DMS 273 (cell line): ENCODE measurements at regions not wholly inside any gene's neighbourhood (a gene's known extent, or its start where the extent isn't known, plus 50 kb on each side); places are given as distances from the start of the nearest gene placed in this dataset.

ENCODE experiments used
- DNase-seq: peaks from one replicate; lab custom pipeline; 2025; ENCODE audit not compliant: unreplicated experiment; lab: John Stamatoyannopoulos, UW

GRCh38 chr4:32128549-32128948 lies 1408.4 kb downstream of the PCDH7 start:
- no peak for DNase-seq

- DNase-seq, result no peak
Observed at GRCh38 chr4:32129967-32130366, 1409.8 kb downstream of the PCDH7 start.

- no peak for DNase-seq
Observed at GRCh38 chr4:32133141-32133540, 1413.0 kb downstream of the PCDH7 start.

- no peak for DNase-seq
Observed at GRCh38 chr4:32133734-32134133, 1413.6 kb downstream of the PCDH7 start.

- no peak for DNase-seq
Observed at GRCh38 chr4:32135642-32136041, 1415.5 kb downstream of the PCDH7 start.

GRCh38 chr4:32136081-32136787 lies 1416.1 kb downstream of the PCDH7 start:
- DNase-seq, result no peak

- no peak for DNase-seq
Observed at GRCh38 chr4:32140636-32141035, 1420.5 kb downstream of the PCDH7 start.

GRCh38 chr4:32142075-32142474 lies 1421.9 kb downstream of the PCDH7 start:
- no peak for DNase-seq

- no peak for DNase-seq
Observed at GRCh38 chr4:32145987-32146386, 1425.8 kb downstream of the PCDH7 start.

GRCh38 chr4:32147446-32148085 lies 1427.4 kb downstream of the PCDH7 start:
- no peak for DNase-seq

- peak; percentile 0 for DNase-seq
Observed at GRCh38 chr4:32148111-32148666, 1428.0 kb downstream of the PCDH7 start.

- DNase-seq, result no peak
Observed at GRCh38 chr4:32158961-32159360, 1438.8 kb downstream of the PCDH7 start.

GRCh38 chr4:32161392-32161791 lies 1441.2 kb downstream of the PCDH7 start:
- no peak for DNase-seq

GRCh38 chr4:32163125-32163524 lies 1443.0 kb downstream of the PCDH7 start:
- DNase-seq, result no peak

- DNase-seq, result no peak
Observed at GRCh38 chr4:32169841-32170240, 1449.7 kb downstream of the PCDH7 start.

GRCh38 chr4:32172086-32172485 lies 1451.9 kb downstream of the PCDH7 start:
- no peak for DNase-seq

- no peak for DNase-seq
Observed at GRCh38 chr4:32172761-32173160, 1452.6 kb downstream of the PCDH7 start.

GRCh38 chr4:32180086-32180485 lies 1459.9 kb downstream of the PCDH7 start:
- DNase-seq, result peak; percentile 23

GRCh38 chr4:32184186-32184585 lies 1464.0 kb downstream of the PCDH7 start:
- no peak for DNase-seq

- DNase-seq, result no peak
Observed at GRCh38 chr4:32189130-32189529, 1469.0 kb downstream of the PCDH7 start.

- no peak for DNase-seq
Observed at GRCh38 chr4:32189788-32190187, 1469.6 kb downstream of the PCDH7 start.

GRCh38 chr4:32191961-32192360 lies 1471.8 kb downstream of the PCDH7 start:
- no peak for DNase-seq
